ENCODE measurements at regions not wholly inside any gene's neighbourhood (a gene's known extent, or its start where the extent isn't known, plus 50 kb on each side); places are given as distances from the start of the nearest gene placed in this dataset.

GRCh38 chr9:14538526-14538925 is 154.7 kb downstream of the ZDHHC21 start:
- TF ChIP-seq CTCF (conservative IDR thresholded peaks at IDR 0.05) = no peak
- Mint-ChIP-seq H3K4me1 (ENCODE audit: unreplicated experiment) (peaks cover 30% of the 10 kb centered on the region), H3K36me3 (no peaks in the 10 kb centered on the region), H3K27ac (peak overlapping the region; percentile 17), H3K9me3 (peaks cover 5% of the 10 kb centered on the region), H3K27me3 (peaks cover 13% of the 10 kb centered on the region), H3K4me3 (no peak overlapping the region)
- no peak for DNase-seq (ENCODE audit: extremely low spot score, unreplicated experiment)

GRCh38 chr9:14535161-14535955 is 157.9 kb downstream of the ZDHHC21 start:
- Mint-ChIP-seq H3K4me1 (ENCODE audit: unreplicated experiment) (peaks cover 55% of the 10 kb centered on the region), H3K36me3 (no peaks in the 10 kb centered on the region), H3K4me3 (no peak overlapping the region), H3K27me3 (peaks cover 13% of the 10 kb centered on the region), H3K27ac (no peak overlapping the region), H3K9me3 (peaks cover 5% of the 10 kb centered on the region)
- TF ChIP-seq CTCF (conservative IDR thresholded peaks at IDR 0.05) = no peak
- DNase-seq (ENCODE audit: extremely low spot score, unreplicated experiment) = no peak

GRCh38 chr9:14533867-14534640 is 159.2 kb downstream of the ZDHHC21 start:
- no peak for TF ChIP-seq CTCF (conservative IDR thresholded peaks at IDR 0.05)
- Mint-ChIP-seq H3K36me3 (no peaks in the 10 kb centered on the region), H3K9me3 (peaks cover 3% of the 10 kb centered on the region), H3K27ac (no peak overlapping the region), H3K4me3 (peak overlapping the region; percentile 53), H3K27me3 (peaks cover 13% of the 10 kb centered on the region), H3K4me1 (ENCODE audit: unreplicated experiment) (peaks cover 68% of the 10 kb centered on the region)
- no peak for DNase-seq (ENCODE audit: extremely low spot score, unreplicated experiment)

GRCh38 chr9:14532456-14533115 is 160.6 kb downstream of the ZDHHC21 start:
- DNase-seq (ENCODE audit: extremely low spot score, unreplicated experiment) = no peak
- H3K4me1 Mint-ChIP-seq (ENCODE audit: unreplicated experiment) = peaks cover 62% of the 10 kb centered on the region
- no peak for TF ChIP-seq CTCF (conservative IDR thresholded peaks at IDR 0.05)
- H3K36me3 Mint-ChIP-seq = no peaks in the 10 kb centered on the region
- no peaks in the 10 kb centered on the region for H3K9me3 Mint-ChIP-seq
- peaks cover 13% of the 10 kb centered on the region for H3K27me3 Mint-ChIP-seq
- peak overlapping the region; percentile 58 for H3K4me3 Mint-ChIP-seq
- peak overlapping the region; percentile 74 for H3K27ac Mint-ChIP-seq

- TF ChIP-seq CTCF (conservative IDR thresholded peaks at IDR 0.05) = no peak
- Mint-ChIP-seq H3K27ac (peak overlapping the region; percentile 74), H3K27me3 (peaks cover 10% of the 10 kb centered on the region), H3K9me3 (no peaks in the 10 kb centered on the region), H3K36me3 (no peaks in the 10 kb centered on the region), H3K4me3 (peak overlapping the region; percentile 58), H3K4me1 (ENCODE audit: unreplicated experiment) (peaks cover 61% of the 10 kb centered on the region)
- DNase-seq (ENCODE audit: extremely low spot score, unreplicated experiment) = no peak
Observed at GRCh38 chr9:14531341-14532269, 161.6 kb downstream of the ZDHHC21 start.
